WTC11 (cell line): ENCODE measurements at regions not wholly inside any gene's neighbourhood (a gene's known extent, or its start where the extent isn't known, plus 50 kb on each side); places are given as distances from the start of the nearest gene placed in this dataset.

Experiments
- ATAC-seq: fragments of 200-7000 bp; cut with Tn5 transposase; 2 replicates; pipeline ENCODE4 v1.10.0; 2021; ENCODE audit warnings: mild to moderate bottlenecking, moderate library complexity
- CTCF ChIA-PET: fragments of 300-600 bp; sonication (Branson Sonifier 250); formaldehyde crosslinking; loops from one replicate; lab custom pipeline; 2021; ENCODE audit warnings: antibody characterized with exemption; lab: Charles Lee
- POLR2A ChIA-PET: fragments of 350-600 bp; sonication (Branson Sonifier 250); formaldehyde crosslinking; loops from one replicate; lab custom pipeline; 2021; ENCODE audit warnings: antibody characterized with exemption; lab: Charles Lee
- DNase-seq: peaks from one replicate; pipeline ENCODE4 v3.0.0; 2021; ENCODE audit warnings: low spot score
- H3K27ac Mint-ChIP-seq: 2 replicates; pipeline ENCODE4 v1.8.0; 2021; ENCODE audit warnings: mixed read lengths
- H3K27me3 Mint-ChIP-seq: 2 replicates; pipeline ENCODE4 v1.8.0; 2021; ENCODE audit warnings: low read depth, mild to moderate bottlenecking, moderate library complexity, mixed read lengths
- H3K36me3 Mint-ChIP-seq: 2 replicates; pipeline ENCODE4 v1.8.0; 2021; ENCODE audit warnings: mixed read lengths
- H3K4me1 Mint-ChIP-seq: 2 replicates; pipeline ENCODE4 v1.8.0; 2022; ENCODE audit warnings: mixed read lengths
- H3K4me3 Mint-ChIP-seq: 2 replicates; pipeline ENCODE4 v1.8.0; 2021; ENCODE audit warnings: mild to moderate bottlenecking, moderate library complexity, mixed read lengths
- H3K9me3 Mint-ChIP-seq: 2 replicates; pipeline ENCODE4 v1.8.0; 2021; ENCODE audit warnings: mixed read lengths
- ATF1 ChIP-seq: sonication (generic); formaldehyde crosslinking; IDR thresholded peaks from 2 replicates; pipeline ENCODE4 v1.8.1; 2023; ENCODE audit warnings: mild to moderate bottlenecking, moderate library complexity, missing genetic modification reagents
- CREB1 ChIP-seq: sonication (generic); formaldehyde crosslinking; IDR thresholded peaks from 2 replicates; pipeline ENCODE4 v1.8.0; 2023; ENCODE audit warnings: mild to moderate bottlenecking, missing genetic modification reagents
- EMX1 ChIP-seq: fragments of 250-450 bp; sonication (Bioruptor Pico); IDR thresholded peaks from 2 replicates; pipeline ENCODE4 v1.8.0; 2021; ENCODE audit warnings: mild to moderate bottlenecking
- HMGA2 ChIP-seq: fragments of 250-450 bp; sonication (Bioruptor Pico); IDR thresholded peaks from 2 replicates; pipeline ENCODE4 v1.4.0; 2021; ENCODE audit warnings: mild to moderate bottlenecking, moderate library complexity
- JUN ChIP-seq: sonication (generic); formaldehyde crosslinking; IDR thresholded peaks from 2 replicates; pipeline ENCODE4 v1.8.0; 2023; ENCODE audit warnings: mild to moderate bottlenecking, missing genetic modification reagents
- MYBL2 ChIP-seq: sonication (generic); formaldehyde crosslinking; IDR thresholded peaks from 2 replicates; pipeline ENCODE4 v1.8.1; 2023; ENCODE audit warnings: mild to moderate bottlenecking, moderate library complexity, missing genetic modification reagents
- NFE2L1 ChIP-seq: sonication (generic); formaldehyde crosslinking; IDR thresholded peaks from 2 replicates; pipeline ENCODE4 v1.8.1; 2023; ENCODE audit warnings: missing genetic modification reagents
- NFYB ChIP-seq: sonication (generic); formaldehyde crosslinking; conservative IDR thresholded peaks from 2 replicates; pipeline ENCODE4 v1.8.0; 2022; ENCODE audit warnings: low read depth, missing genetic modification reagents
- RELA ChIP-seq: sonication (generic); formaldehyde crosslinking; IDR thresholded peaks from 2 replicates; pipeline ENCODE4 v1.8.1; 2022; ENCODE audit warnings: missing genetic modification reagents, mild to moderate bottlenecking, borderline replicate concordance
- TEAD1 ChIP-seq: sonication (generic); formaldehyde crosslinking; IDR thresholded peaks from 2 replicates; pipeline ENCODE4 v1.8.0; 2022; ENCODE audit warnings: mild to moderate bottlenecking, missing genetic modification reagents
- ZNF121 ChIP-seq: sonication (generic); formaldehyde crosslinking; IDR thresholded peaks from 2 replicates; pipeline ENCODE4 v1.8.0; 2023; ENCODE audit warnings: missing genetic modification reagents
- ZNF138 ChIP-seq: sonication (generic); formaldehyde crosslinking; conservative IDR thresholded peaks from 2 replicates; pipeline ENCODE4 v1.8.1; 2022; ENCODE audit warnings: mild to moderate bottlenecking, moderate library complexity, missing genetic modification reagents
- ZNF263 ChIP-seq: sonication (generic); formaldehyde crosslinking; IDR thresholded peaks from 2 replicates; pipeline ENCODE4 v1.8.1; 2022; ENCODE audit warnings: low read depth, mild to moderate bottlenecking, moderate library complexity, missing genetic modification reagents
- TF ChIP-seq, protein P1 (sequence below): sonication (generic); formaldehyde crosslinking; IDR thresholded peaks from 2 replicates; pipeline ENCODE4 v1.8.0; 2022; ENCODE audit warnings: mild to moderate bottlenecking, missing genetic modification reagents
- TF ChIP-seq, protein P2 (sequence below): sonication (generic); formaldehyde crosslinking; IDR thresholded peaks from 2 replicates; pipeline ENCODE4 v1.8.1; 2022; ENCODE audit warnings: missing genetic modification reagents, borderline replicate concordance
- TF ChIP-seq, protein P3 (sequence below): sonication (generic); formaldehyde crosslinking; IDR thresholded peaks from 2 replicates; pipeline ENCODE4 v1.8.1; 2023; ENCODE audit warnings: mild to moderate bottlenecking, missing genetic modification reagents, borderline replicate concordance
- TF ChIP-seq, protein P4 (sequence below): sonication (generic); formaldehyde crosslinking; IDR thresholded peaks from 2 replicates; pipeline ENCODE4 v1.8.1; 2023; ENCODE audit warnings: mild to moderate bottlenecking, missing genetic modification reagents
- TF ChIP-seq, protein P5 (sequence below): sonication (generic); formaldehyde crosslinking; IDR thresholded peaks from 2 replicates; pipeline ENCODE4 v1.8.0; 2022; ENCODE audit warnings: missing genetic modification reagents

DNA sequence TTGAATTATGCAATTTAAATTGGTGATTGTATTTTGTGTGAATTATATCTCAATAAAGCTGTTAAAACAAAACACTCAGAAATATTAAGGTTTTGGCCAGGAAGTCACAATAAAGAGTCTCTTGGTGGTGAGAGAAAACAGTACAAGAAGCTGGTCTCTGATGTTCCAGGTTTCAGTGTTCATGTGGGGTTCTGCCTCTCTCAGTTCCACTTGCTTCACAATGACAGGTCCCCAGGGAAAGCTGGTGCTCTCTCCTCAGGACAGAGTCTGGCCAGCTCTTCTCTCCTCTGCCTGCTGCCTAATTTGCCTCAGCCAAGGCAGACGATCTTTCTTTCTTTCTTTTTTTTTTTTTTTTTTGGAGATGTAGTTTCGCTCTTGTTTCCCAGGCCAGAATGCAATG is 342.9 kb upstream of the PLXNA2 start:
- peaks cover 14% of the 10 kb centered on the region for H3K4me1 Mint-ChIP-seq
- no peak overlapping the region for H3K27ac Mint-ChIP-seq
- no peak overlapping the region for H3K4me3 Mint-ChIP-seq
- DNase-seq (no peak), ATAC-seq (no peak)
- H3K9me3 Mint-ChIP-seq = no peaks in the 10 kb centered on the region
- no peaks in the 10 kb centered on the region for H3K36me3 Mint-ChIP-seq
- TF ChIP-seq JUN (CRISPR knock-in tag) (no peak), NFYB (no peak), NFE2L1 (no peak), CREB1 (CRISPR knock-in tag) (no peak), ZNF263 (no peak), HMGA2 (CRISPR knock-in tag) (no peak), RELA (CRISPR knock-in tag) (no peak), ZNF121 (CRISPR knock-in tag) (no peak), MYBL2 (CRISPR knock-in tag) (no peak), ATF1 (CRISPR knock-in tag) (no peak), EMX1 (no peak), ZNF138 (CRISPR knock-in tag) (no peak), TEAD1 (no peak)
- TF ChIP-seq, protein P1, sequence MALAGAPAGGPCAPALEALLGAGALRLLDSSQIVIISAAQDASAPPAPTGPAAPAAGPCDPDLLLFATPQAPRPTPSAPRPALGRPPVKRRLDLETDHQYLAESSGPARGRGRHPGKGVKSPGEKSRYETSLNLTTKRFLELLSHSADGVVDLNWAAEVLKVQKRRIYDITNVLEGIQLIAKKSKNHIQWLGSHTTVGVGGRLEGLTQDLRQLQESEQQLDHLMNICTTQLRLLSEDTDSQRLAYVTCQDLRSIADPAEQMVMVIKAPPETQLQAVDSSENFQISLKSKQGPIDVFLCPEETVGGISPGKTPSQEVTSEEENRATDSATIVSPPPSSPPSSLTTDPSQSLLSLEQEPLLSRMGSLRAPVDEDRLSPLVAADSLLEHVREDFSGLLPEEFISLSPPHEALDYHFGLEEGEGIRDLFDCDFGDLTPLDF (CRISPR knock-in tag) = no peak
- TF ChIP-seq, protein P2, sequence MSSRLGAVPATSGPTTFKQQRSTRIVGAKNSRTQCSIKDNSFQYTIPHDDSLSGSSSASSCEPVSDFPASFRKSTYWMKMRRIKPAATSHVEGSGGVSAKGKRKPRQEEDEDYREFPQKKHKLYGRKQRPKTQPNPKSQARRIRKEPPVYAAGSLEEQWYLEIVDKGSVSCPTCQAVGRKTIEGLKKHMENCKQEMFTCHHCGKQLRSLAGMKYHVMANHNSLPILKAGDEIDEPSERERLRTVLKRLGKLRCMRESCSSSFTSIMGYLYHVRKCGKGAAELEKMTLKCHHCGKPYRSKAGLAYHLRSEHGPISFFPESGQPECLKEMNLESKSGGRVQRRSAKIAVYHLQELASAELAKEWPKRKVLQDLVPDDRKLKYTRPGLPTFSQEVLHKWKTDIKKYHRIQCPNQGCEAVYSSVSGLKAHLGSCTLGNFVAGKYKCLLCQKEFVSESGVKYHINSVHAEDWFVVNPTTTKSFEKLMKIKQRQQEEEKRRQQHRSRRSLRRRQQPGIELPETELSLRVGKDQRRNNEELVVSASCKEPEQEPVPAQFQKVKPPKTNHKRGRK (CRISPR knock-in tag) = no peak
- TF ChIP-seq, protein P3, sequence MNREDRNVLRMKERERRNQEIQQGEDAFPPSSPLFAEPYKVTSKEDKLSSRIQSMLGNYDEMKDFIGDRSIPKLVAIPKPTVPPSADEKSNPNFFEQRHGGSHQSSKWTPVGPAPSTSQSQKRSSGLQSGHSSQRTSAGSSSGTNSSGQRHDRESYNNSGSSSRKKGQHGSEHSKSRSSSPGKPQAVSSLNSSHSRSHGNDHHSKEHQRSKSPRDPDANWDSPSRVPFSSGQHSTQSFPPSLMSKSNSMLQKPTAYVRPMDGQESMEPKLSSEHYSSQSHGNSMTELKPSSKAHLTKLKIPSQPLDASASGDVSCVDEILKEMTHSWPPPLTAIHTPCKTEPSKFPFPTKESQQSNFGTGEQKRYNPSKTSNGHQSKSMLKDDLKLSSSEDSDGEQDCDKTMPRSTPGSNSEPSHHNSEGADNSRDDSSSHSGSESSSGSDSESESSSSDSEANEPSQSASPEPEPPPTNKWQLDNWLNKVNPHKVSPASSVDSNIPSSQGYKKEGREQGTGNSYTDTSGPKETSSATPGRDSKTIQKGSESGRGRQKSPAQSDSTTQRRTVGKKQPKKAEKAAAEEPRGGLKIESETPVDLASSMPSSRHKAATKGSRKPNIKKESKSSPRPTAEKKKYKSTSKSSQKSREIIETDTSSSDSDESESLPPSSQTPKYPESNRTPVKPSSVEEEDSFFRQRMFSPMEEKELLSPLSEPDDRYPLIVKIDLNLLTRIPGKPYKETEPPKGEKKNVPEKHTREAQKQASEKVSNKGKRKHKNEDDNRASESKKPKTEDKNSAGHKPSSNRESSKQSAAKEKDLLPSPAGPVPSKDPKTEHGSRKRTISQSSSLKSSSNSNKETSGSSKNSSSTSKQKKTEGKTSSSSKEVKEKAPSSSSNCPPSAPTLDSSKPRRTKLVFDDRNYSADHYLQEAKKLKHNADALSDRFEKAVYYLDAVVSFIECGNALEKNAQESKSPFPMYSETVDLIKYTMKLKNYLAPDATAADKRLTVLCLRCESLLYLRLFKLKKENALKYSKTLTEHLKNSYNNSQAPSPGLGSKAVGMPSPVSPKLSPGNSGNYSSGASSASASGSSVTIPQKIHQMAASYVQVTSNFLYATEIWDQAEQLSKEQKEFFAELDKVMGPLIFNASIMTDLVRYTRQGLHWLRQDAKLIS (CRISPR knock-in tag) = no peak
- TF ChIP-seq, protein P4, sequence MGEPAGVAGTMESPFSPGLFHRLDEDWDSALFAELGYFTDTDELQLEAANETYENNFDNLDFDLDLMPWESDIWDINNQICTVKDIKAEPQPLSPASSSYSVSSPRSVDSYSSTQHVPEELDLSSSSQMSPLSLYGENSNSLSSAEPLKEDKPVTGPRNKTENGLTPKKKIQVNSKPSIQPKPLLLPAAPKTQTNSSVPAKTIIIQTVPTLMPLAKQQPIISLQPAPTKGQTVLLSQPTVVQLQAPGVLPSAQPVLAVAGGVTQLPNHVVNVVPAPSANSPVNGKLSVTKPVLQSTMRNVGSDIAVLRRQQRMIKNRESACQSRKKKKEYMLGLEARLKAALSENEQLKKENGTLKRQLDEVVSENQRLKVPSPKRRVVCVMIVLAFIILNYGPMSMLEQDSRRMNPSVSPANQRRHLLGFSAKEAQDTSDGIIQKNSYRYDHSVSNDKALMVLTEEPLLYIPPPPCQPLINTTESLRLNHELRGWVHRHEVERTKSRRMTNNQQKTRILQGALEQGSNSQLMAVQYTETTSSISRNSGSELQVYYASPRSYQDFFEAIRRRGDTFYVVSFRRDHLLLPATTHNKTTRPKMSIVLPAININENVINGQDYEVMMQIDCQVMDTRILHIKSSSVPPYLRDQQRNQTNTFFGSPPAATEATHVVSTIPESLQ = no peak
- TF ChIP-seq, protein P5, sequence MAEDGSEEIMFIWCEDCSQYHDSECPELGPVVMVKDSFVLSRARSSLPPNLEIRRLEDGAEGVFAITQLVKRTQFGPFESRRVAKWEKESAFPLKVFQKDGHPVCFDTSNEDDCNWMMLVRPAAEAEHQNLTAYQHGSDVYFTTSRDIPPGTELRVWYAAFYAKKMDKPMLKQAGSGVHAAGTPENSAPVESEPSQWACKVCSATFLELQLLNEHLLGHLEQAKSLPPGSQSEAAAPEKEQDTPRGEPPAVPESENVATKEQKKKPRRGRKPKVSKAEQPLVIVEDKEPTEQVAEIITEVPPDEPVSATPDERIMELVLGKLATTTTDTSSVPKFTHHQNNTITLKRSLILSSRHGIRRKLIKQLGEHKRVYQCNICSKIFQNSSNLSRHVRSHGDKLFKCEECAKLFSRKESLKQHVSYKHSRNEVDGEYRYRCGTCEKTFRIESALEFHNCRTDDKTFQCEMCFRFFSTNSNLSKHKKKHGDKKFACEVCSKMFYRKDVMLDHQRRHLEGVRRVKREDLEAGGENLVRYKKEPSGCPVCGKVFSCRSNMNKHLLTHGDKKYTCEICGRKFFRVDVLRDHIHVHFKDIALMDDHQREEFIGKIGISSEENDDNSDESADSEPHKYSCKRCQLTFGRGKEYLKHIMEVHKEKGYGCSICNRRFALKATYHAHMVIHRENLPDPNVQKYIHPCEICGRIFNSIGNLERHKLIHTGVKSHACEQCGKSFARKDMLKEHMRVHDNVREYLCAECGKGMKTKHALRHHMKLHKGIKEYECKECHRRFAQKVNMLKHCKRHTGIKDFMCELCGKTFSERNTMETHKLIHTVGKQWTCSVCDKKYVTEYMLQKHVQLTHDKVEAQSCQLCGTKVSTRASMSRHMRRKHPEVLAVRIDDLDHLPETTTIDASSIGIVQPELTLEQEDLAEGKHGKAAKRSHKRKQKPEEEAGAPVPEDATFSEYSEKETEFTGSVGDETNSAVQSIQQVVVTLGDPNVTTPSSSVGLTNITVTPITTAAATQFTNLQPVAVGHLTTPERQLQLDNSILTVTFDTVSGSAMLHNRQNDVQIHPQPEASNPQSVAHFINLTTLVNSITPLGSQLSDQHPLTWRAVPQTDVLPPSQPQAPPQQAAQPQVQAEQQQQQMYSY (CRISPR knock-in tag) = no peak
- H3K27me3 Mint-ChIP-seq = no peaks in the 10 kb centered on the region
- CTCF ChIA-PET = no interaction called here
- POLR2A ChIA-PET = interaction anchor here (0.6 kb wide), 1 partner anchor 818 kb away, joined by 3 read pairs; no protein-coding TSS in a partner anchor
